Adrenal gland (tissue), 9 donors: ENCODE measurements at regions not wholly inside any gene's neighbourhood (a gene's known extent, or its start where the extent isn't known, plus 50 kb on each side); places are given as distances from the start of the nearest gene placed in this dataset.

ENCODE experiments used
- DNase-seq, 7 donors: peaks; one replicate each; pipeline ENCODE4 v3.0.0-alpha.2; 2019 to 2020
- H3K27ac ChIP-seq, 5 donors: fragments of 200-600 bp; sonication (generic) in 4 of 5; 1 replicate in 3 of 5; 2 replicates in 2 of 5; pipeline versions ENCODE4 v1.5.1 to v1.8.0; 2016 to 2020; ENCODE audit warnings: mild to moderate bottlenecking in 1 of 5
- H3K27me3 ChIP-seq: fragments of 200-600 bp; 2 replicates; pipeline ENCODE4 v1.8.0; 2021
- H3K36me3 ChIP-seq, 2 donors: fragments of 200-600 bp; replicated peaks in 1 of 2; 1 replicate in 1 of 2; 2 replicates in 1 of 2; pipeline versions ENCODE4 v1.5.1 to v1.8.0; 2018 to 2022
- H3K4me1 ChIP-seq, 2 donors: fragments of 200-600 bp; replicated peaks in 1 of 2; 1 replicate in 1 of 2; 2 replicates in 1 of 2; pipeline versions ENCODE4 v1.5.1 to v1.8.0; 2018 to 2021
- H3K4me3 ChIP-seq, 4 donors: fragments of 200-600 bp; sonication (generic) in 3 of 4; one replicate each; pipeline ENCODE4 v1.5.1; 2016 to 2018
- H3K9me3 ChIP-seq, 3 donors: fragments of 200-600 bp; sonication (generic) in 1 of 3; replicated peaks in 1 of 3; 1 replicate in 2 of 3; 2 replicates in 1 of 3; pipeline versions ENCODE4 v1.5.1 to v1.8.0; 2016 to 2021
- POLR2A ChIP-seq, 2 donors: fragments of 450-650 bp; IDR thresholded peaks; one replicate each; pipeline ENCODE4 v1.6.1; 2017; ENCODE audit warnings: antibody characterized with exemption in 2 of 2, mild to moderate bottlenecking in 2 of 2, moderate library complexity in 1 of 2
- WGBS, 4 donors: extraction: QIAGEN DNeasy Blood & Tissue Kit in 2 of 4; methylation state at CpG; one replicate each; pipeline versions ENCODE4 v1.1.5 to v1.1.7; 2013 to 2017; 5-methylcytosine and 5-hydroxymethylcytosine counted together
- intact Hi-C, 2 donors: fragments of 100-400 bp; cut with DNase I; formaldehyde crosslinking; loops; one replicate each; pipeline versions ENCODE4 v1.14.1 to v1.15.0; 2022 to 2023
- TF ChIP-seq, protein P1 (sequence below), 6 experiments: fragments of 450-650 bp in 4 of 6; fragments of 200-600 bp in 2 of 6; sonication (generic) in 1 of 6; IDR thresholded peaks; 1 replicate in 5 of 6; 2 replicates in 1 of 6; pipeline versions ENCODE4 v1.5.1 to v1.8.0; 2016 to 2021; ENCODE audit warnings: antibody characterized with exemption in 6 of 6, mild to moderate bottlenecking in 2 of 6, moderate library complexity in 1 of 6
- donor health status: healthy with polysubstance abuse.
- donor health status: Bipolar disorder and iron deficiency.
- donor health status: DM: yes; HTN: yes; CAD: no.
- donor health status: DM: no; HTN: no; CAD: no.
- donor health status: DM: no; HTN: no; CAD: no.

DNA sequence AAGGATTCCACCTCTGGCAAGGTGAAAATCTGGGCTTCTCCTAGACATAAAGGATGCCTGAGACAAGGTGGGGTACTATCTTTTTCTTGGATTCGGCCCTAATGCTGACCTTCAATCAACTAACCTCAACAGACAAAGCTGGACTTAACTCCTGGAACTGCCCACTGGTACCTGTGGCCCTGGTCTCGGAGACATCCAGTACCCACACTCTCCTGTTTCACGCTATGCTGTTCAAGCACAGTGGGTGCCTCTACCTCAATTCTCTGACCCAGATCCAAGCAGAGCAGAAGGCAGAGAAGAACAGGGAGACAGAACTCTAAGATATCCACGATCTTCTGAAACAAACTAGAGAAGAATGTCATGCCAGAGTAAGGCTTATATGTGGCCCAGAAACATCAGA, 189.8 kb upstream of the FOXQ1 start:
- 82 to 85% (median 83%) methylated on average over 3 to 4 of the region's 4 CpGs for WGBS, 4 donors

DNA sequence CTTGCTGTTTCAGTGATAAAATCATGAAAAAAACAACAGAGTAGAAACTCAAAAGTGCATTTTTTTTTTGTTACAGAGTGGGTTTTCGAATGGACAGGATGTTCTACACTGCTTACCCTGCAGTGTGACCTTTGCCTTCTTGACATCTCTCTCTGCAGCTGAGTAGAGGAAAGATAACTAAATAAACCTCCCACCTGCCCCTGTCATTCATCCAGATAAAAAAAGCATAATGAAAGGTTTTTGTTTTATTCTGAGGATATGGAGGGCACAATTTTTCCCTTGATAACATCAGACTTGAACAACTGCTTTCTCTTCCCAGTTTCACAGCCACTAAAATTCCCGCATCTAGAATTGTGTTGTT, 193.6 kb upstream of the FOXQ1 start:
- H3K4me1 ChIP-seq, result no peaks in the 10 kb centered on the region
- H3K27me3 ChIP-seq, result no peaks in the 10 kb centered on the region
- 53 to 62% (median 59%) methylated on average over 2 of the region's 2 CpGs for WGBS, 4 donors
- no peaks in the 10 kb centered on the region for H3K9me3 ChIP-seq
- DNase-seq, result no peak
- H3K4me3 ChIP-seq, result no peak overlapping the region
- no peaks in the 10 kb centered on the region for H3K36me3 ChIP-seq
- intact Hi-C loops, result no loop called here
- no peak for TF ChIP-seq POLR2A (IDR thresholded peaks at IDR 0.05)
- TF ChIP-seq, protein P1, sequence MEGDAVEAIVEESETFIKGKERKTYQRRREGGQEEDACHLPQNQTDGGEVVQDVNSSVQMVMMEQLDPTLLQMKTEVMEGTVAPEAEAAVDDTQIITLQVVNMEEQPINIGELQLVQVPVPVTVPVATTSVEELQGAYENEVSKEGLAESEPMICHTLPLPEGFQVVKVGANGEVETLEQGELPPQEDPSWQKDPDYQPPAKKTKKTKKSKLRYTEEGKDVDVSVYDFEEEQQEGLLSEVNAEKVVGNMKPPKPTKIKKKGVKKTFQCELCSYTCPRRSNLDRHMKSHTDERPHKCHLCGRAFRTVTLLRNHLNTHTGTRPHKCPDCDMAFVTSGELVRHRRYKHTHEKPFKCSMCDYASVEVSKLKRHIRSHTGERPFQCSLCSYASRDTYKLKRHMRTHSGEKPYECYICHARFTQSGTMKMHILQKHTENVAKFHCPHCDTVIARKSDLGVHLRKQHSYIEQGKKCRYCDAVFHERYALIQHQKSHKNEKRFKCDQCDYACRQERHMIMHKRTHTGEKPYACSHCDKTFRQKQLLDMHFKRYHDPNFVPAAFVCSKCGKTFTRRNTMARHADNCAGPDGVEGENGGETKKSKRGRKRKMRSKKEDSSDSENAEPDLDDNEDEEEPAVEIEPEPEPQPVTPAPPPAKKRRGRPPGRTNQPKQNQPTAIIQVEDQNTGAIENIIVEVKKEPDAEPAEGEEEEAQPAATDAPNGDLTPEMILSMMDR (IDR thresholded peaks at IDR 0.05), result no peak
- H3K27ac ChIP-seq, result no peak overlapping the region

More for the DNA sequence above, 189.8 kb upstream of the FOXQ1 start:
- Histone ChIP-seq H3K9me3 (no peaks in the 10 kb centered on the region), H3K27ac (no peak overlapping the region), H3K4me3 (no peak overlapping the region), H3K4me1 (no peaks in the 10 kb centered on the region), H3K27me3 (no peaks in the 10 kb centered on the region), H3K36me3 (no peaks in the 10 kb centered on the region)
- intact Hi-C loops, result no loop called here
- no peak for DNase-seq
- TF ChIP-seq, protein P1 (IDR thresholded peaks at IDR 0.05), result no peak
- TF ChIP-seq POLR2A (IDR thresholded peaks at IDR 0.05), result no peak

DNA sequence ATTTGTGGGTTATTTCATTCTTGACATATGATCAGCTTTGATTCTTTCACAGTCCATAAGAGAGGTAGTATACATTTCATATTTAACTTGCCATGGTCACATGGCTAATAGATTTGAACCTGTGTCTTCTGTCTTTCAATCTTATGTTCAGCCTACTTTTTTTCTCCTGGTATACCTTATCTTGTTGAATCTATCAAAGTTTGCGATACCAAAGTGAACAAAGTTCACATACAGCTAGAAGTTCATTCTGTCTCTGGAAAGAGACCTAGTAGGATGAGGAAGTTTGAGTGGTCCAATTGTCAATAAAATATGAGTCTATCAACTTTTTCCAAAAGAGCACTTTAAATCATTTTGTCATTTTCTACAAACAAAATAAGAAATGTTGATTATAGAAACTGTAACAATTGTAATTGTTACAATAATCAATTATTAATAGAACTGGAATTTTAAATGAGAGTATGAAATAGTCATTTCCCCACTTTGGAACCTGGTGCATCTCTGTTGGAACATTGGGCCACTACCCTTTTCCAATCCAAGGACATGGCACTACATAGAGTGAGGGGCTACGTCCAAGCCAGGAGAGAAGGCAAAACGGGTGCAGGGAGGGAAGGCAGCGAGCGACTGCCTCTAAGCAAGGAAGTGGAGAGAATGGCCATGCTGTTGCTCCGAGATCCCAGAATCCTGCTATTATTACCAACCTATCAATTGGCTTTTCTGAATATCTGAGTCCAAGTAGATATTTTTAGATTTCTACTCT, 194.2 kb upstream of the FOXQ1 start:
- Histone ChIP-seq H3K27ac (no peak overlapping the region), H3K4me1 (no peaks in the 10 kb centered on the region), H3K4me3 (no peak overlapping the region), H3K9me3 (no peaks in the 10 kb centered on the region), H3K27me3 (no peaks in the 10 kb centered on the region), H3K36me3 (no peaks in the 10 kb centered on the region)
- DNase-seq, result no peak
- TF ChIP-seq POLR2A (IDR thresholded peaks at IDR 0.05), result no peak
- TF ChIP-seq, protein P1 (IDR thresholded peaks at IDR 0.05), result no peak
- WGBS, 4 donors, result 62 to 71% (median 64%) methylated on average over 6 of the region's 6 CpGs
- intact Hi-C loops, result no loop called here

DNA sequence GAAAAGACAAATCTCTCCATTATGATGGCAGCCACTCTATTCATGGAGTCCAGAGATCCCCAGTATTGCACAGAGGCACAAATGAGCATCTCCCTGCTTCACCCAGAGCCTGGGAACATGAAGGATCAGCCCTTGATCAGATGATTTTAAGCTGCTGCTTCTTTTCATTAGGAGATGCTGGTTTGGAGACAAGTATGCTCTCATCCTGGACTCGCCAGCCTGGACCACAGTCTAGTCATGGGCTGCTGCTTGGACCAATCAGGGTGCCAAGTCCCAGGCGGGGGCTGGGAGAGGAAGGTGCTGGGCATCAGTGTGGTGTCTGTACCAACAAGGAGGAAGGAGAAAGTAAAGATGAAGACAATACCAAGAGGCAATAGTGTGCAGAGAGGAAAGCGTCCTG, 195.7 kb upstream of the FOXQ1 start:
- intact Hi-C loops, result no loop called here
- no peaks in the 10 kb centered on the region for H3K27me3 ChIP-seq
- no peak overlapping the region for H3K27ac ChIP-seq
- no peak for TF ChIP-seq POLR2A (IDR thresholded peaks at IDR 0.05)
- TF ChIP-seq, protein P1 (IDR thresholded peaks at IDR 0.05), result no peak
- 72 to 87% (median 83%) methylated on average over 3 of the region's 3 CpGs for WGBS, 4 donors
- H3K36me3 ChIP-seq, result no peaks in the 10 kb centered on the region
- no peak overlapping the region for H3K4me3 ChIP-seq
- no peak for DNase-seq
- H3K9me3 ChIP-seq, result no peaks in the 10 kb centered on the region
- no peaks in the 10 kb centered on the region for H3K4me1 ChIP-seq
